HEK293T (cell line): ENCODE measurements at regions not wholly inside any gene's neighbourhood (a gene's known extent, or its start where the extent isn't known, plus 50 kb on each side); places are given as distances from the start of the nearest gene placed in this dataset.

Experiments used
- ELF4 ChIP-seq: fragments of 450-650 bp; IDR thresholded peaks from 2 replicates; pipeline ENCODE4 v1.6.1; 2017; ENCODE audit warnings: antibody characterized with exemption
- HDGF ChIP-seq: fragments of 450-650 bp; IDR thresholded peaks from 2 replicates; pipeline ENCODE4 v1.6.1; 2017; ENCODE audit warnings: antibody characterized with exemption, borderline replicate concordance
- L3MBTL2 ChIP-seq: fragments of 450-650 bp; conservative IDR thresholded peaks from 2 replicates; pipeline ENCODE4 v1.6.1; 2016; ENCODE audit warnings: mild to moderate bottlenecking
- NFRKB ChIP-seq: fragments of 450-650 bp; IDR thresholded peaks from 2 replicates; pipeline ENCODE4 v1.6.1; 2016; ENCODE audit warnings: mild to moderate bottlenecking, moderate library complexity
- PKNOX1 ChIP-seq: fragments of 450-650 bp; IDR thresholded peaks from 2 replicates; pipeline ENCODE4 v1.6.1; 2016
- SP1 ChIP-seq: fragments of 450-650 bp; IDR thresholded peaks from 2 replicates; pipeline ENCODE4 v1.6.1; 2017

GRCh38 chr11:23688411-23688810 is 808.4 kb upstream of the LUZP2 start:
- TF ChIP-seq L3MBTL2 (no peak), NFRKB (no peak), ELF4 (no peak), PKNOX1 (no peak), SP1 (no peak), HDGF (no peak)
